ENCODE measurements at regions not wholly inside any gene's neighbourhood (a gene's known extent, or its start where the extent isn't known, plus 50 kb on each side); places are given as distances from the start of the nearest gene placed in this dataset.
"Not testable (repeated sequence)": the region's sequence is repeated elsewhere in the genome, so short reads cannot be mapped to it uniquely, and the experiment has no call there.

DNA sequence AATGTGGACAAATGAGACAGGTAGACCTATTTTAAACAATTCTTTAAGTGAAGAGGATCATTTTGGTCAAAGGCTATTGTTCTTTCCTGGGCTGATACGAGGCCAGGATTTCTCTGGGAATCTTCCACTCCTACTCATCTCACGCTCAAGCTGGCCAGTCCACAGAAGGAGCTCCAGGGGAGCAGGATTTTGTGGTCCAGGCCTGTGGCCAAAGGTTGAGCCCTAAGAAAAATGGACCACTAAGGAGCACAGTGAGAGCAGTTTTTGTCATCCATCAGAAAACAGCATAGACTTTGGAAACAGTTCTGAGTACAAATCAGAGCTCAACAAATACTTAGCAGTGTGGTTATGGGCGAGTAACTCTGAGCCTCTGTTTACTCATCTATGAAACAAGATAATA is 260.2 kb upstream of the RUNX1 start:
- no peak for DNase-seq (ENCODE audit: low spot score)

DNA sequence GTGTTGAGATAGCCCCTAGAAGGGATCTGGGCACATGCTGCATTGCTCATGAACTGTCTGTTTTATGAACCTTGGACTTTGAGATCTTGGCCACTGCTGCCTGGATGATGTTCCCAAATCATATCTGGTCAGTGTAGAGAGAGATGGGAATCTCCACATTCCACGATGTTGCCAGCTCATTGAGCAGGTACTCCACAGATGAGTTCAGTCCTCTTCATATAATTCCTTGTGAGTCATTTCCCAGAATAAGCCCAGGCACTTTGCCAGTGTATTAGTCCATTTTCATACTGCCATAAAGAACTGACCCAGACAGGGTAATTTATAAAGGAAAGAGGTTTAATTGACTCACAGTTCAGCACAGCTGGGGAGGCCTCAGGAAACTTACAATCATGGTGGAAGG is 254.0 kb upstream of the RUNX1 start:
- no peak for DNase-seq (ENCODE audit: low spot score)

DNA sequence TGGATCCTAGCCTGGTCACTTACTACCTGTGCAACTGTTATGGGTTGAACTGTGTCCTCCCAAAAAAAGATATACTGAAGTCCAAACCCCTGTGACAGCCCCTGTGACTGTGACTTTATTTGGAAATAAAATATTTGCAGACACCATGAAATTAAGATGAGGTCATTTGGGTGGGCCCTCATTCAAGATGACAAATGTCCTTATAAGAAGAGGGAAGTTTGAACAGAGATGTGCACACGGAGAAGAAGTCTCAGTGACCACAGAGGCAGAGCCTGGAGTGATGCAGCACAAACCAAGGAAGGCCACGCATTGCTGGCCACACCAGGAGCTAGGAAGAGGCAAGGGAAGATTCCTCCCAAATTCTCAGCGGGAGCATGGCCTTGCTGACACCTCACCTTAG is 249.7 kb upstream of the RUNX1 start:
- DNase-seq (ENCODE audit: low spot score), result no peak

DNA sequence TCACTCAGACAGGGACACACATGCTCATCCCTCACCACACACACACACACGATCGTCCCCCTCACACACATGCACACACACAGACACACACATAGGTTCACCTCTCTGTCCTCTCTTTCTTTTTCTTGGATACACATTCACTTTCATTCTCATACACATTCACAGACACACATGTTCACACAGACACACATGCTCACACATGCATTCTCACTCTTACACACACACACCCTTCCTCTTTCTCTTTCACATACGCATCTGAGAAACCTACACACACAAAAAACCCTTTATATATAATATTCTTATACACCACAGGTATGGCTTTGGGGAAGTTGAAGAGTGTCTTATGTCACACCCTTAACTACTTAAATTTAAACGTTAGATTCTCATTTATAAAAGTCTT is 248.6 kb upstream of the RUNX1 start:
- DNase-seq (ENCODE audit: low spot score), result no peak

DNA sequence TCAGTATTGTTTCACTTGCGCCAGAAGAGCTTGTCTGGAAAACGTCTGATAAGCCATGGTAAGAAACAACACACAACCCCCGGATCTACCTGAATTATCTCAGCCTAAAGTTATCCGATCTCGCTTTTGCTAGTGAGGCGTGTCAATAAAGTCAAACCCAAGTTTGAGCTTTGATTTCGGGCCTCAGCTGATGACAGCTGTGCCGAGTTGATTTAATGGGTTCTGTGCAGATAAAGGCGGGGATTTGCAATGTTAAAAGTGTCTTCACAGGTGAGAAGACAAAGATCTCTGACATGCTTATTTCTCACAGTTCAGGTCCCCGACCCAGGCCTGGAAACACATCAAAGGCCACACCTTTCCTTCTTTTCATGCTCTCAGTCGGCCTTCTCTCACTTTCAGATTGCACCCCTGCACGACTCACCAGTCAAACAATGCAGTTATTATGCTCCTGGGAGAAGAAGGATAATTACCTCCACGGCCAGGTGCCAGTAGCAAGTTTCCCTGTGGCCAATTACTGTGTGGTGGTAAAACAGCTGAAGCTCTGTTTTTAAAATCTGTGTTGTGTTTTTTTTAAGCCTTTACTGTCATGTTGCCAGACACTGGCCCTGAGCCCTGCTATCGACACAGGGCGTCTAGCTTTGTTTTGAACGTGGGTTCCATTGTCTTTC is 245.3 kb upstream of the RUNX1 start:
- no peak for DNase-seq (ENCODE audit: low spot score)

DNA sequence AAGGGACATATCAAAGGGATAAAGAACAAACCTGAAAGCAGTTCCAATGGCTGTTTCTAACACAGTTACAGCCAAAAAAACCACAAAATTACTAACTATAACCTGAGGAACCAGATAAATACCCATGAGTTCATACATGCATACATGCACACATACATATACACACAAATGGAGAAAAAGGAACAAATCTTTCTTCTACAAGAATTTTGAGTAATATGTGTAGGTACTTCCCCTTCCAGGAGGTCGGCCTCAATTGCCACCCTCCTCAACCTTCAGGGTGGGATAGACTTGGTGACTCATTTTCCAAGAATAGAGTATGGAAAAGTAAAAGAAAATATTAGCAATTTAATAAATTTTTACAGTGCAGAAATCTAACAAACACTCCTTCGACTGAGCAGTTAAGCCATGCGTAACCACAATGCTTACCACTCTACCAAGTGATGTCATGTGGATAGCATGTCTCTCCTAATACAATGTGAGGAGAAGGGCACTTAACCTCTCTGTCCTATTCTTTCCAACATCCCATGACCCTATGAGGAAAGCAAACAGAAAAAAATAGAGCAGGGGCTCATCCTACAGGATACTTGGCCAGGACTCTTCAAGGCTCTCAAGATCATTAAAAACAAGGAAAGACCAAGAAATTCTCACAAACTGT is 243.0 kb upstream of the RUNX1 start:
- DNase-seq (ENCODE audit: low spot score), result no peak

DNA sequence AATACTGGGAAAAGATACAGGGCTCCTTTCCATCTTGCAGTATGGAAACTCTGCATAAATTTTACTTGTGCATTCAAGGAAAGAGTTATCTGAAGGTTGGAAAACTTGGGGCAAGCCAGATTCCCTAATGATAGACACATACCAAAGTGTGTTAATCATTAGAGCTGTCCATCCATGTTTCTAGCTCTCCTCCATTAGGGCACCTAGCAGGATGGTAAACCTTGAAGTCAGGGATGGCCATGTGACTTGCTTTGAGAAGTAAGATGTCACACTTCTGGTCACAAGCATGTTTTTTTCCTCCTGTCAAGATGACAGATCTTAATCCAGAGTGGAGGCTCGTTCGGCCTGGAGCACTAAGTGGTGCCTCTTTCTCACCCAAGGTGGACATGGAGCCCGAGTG is 241.9 kb upstream of the RUNX1 start:
- no peak for DNase-seq (ENCODE audit: low spot score)

DNA sequence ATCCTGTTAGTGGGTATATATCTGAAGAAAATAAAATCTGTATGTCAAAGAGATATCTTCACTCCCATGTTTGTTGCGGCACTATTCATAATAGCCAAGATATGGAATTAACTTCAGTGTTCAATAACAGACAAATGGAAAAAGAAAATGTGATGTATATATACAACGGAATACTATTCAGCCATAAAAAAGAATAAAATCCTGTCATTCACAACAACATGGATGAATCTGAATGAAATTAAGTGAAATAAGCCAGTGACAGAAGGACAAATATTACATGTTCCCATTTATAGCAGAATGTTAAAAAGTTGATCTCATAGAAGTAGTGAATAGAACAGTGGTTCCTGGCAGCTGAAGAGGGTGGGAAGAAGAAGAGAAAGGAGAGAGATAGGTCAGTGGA is 239.1 kb upstream of the RUNX1 start:
- no peak for DNase-seq (ENCODE audit: low spot score)

DNA sequence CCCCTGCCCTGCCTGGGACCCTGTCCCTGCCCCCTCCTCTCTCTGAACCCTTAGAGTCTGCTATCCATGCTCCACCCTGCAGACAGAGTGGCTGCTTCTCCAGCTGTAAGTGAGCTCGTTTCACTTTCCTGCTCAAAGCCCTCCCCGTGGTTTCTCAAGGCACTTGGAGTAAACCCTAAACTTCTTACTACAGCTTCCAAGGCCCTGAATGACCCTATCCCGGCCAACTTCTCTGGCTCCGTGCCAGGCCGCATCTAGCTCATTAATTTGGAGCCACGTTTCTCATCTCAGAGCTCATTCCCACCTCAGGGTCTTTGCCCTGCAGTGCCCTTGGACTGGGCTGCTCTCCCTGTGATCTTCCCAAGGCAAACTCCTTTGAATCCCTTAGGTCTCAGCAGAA is 235.1 kb upstream of the RUNX1 start:
- DNase-seq (ENCODE audit: low spot score), result no peak

DNA sequence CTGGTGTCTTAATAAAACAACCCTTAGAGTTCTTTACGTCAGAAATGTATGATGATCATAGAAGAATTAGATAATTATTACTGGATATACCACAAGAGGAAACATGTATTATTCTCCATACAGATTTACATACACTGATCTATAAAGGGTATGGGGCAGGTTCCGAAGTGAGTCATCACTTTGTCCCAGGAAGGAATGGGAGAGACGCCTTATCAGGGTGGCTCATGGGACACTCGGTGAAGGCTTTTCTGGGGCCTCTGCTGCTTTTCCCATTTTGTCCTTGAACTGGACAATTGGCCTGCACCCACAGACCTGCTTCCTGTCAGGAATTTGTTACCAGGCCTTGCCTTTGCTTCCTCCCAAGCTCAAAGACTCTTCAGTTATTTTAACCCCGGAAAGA is 233.8 kb upstream of the RUNX1 start:
- DNase-seq (ENCODE audit: low spot score), result no peak

DNA sequence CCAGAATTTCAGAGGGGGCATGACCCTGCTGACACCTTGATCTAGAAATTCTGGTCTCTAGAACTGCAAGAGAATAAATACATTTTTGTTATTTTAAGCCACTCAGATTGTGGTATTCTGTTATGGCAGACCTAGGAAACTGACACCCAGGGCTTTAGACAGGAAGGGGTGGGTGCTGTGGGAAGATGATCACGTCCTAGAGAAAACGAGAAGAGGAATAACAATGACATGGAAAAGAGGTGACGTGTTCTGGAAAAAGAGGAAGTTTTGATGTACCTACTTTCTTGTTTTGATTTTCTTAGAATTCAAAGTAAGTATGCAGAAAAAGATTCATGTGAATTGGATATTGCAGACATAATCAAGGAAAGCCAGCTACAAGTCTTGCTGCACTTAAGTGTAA is 232.9 kb upstream of the RUNX1 start:
- no peak for DNase-seq (ENCODE audit: low spot score)

DNA sequence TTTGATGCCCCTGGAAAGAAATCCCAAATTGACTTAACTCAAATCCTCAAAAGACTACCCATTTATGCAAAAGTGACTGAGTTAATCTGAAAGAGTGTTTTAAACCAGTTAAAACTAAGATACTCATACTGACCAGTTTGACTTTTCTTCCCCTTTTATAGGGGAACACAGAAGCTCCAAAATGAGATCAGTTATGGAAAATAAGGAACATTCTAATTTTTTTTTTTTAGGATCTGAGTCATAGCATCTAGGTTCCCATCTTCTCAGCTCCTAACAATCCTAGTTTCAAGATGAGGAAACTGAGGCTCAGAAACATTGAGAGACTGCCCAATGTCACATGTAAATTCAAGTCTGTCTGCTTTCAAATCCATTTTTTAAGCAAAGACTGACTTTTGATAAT is 231.1 kb upstream of the RUNX1 start:
- no peak for DNase-seq (ENCODE audit: low spot score)

DNA sequence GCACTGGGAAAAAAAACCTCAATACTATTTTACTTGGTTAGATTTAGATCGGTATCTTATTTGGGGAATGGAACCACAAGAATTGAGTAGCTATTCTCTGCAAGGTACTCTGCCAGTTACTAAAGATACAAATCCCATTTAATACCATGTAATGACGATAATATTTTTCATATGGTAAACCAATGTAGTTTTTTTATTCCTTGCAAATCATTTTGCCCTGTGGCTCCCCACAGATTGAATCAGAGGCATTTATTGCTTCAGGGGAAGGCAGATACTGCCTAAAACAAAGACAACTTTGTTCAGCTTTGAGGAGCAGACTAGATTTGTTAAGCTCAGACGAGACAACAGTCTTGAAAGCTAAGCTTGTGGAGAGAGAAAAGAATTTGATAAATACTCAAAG is 226.7 kb upstream of the RUNX1 start:
- DNase-seq (ENCODE audit: low spot score), result no peak

DNA sequence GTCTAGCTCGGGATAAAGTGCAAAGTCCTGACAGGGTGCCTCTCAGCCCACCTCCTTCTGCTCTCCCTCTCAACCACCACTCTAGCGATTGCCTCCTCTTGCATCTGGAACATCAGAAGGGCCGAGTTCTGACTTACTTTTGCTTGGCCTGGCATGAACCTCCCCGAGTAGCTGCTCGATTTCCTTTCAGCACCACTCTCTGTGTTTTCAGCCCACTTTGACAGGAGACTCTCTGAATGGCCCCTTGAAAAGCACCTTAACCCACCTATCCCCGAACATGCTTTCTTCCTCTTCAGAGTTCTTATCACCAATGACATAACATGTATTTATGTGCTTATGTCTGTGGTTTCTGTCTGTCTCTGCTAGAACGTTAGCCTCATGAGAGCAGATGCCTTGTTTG is 225.8 kb upstream of the RUNX1 start:
- no peak for DNase-seq (ENCODE audit: low spot score)

DNA sequence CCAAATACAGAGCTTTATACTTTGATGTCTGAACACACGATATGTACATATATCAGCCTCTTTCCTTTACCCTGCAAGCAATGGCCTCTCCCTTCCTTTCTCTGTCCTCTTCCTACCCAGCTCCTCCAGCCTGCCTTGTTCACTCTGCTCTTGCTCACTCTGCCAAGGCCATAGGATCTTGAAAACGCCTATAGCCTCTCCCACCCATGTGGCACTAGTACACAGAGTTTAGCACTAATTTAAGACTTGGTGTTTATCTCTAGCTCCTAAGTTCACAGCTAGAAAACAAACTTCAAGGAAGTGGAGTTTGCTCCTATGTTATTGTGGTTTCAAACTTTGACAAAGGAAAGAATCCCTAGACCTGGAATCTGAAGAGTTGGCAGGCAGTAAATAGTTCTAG is 225.0 kb upstream of the RUNX1 start:
- no peak for DNase-seq (ENCODE audit: low spot score)

DNA sequence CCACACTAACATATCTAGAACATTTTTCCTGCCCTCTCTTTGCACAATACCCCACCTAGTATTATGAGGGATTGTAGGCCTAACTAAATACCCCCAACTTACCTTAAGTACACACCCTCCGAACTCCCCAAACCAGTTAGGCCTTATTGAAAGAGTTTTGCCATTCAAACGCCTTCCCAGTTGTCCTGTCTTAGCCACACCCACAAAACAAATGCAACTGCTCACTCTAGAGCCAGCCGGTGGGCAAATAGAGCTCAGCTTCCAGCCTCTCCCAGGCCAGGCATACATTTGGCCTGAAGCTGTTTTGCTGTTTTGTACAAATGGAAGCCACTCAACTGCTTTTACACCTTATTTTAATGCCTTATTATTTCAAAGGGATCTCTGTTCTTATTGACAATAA is 224.2 kb upstream of the RUNX1 start:
- no peak for DNase-seq (ENCODE audit: low spot score)

DNA sequence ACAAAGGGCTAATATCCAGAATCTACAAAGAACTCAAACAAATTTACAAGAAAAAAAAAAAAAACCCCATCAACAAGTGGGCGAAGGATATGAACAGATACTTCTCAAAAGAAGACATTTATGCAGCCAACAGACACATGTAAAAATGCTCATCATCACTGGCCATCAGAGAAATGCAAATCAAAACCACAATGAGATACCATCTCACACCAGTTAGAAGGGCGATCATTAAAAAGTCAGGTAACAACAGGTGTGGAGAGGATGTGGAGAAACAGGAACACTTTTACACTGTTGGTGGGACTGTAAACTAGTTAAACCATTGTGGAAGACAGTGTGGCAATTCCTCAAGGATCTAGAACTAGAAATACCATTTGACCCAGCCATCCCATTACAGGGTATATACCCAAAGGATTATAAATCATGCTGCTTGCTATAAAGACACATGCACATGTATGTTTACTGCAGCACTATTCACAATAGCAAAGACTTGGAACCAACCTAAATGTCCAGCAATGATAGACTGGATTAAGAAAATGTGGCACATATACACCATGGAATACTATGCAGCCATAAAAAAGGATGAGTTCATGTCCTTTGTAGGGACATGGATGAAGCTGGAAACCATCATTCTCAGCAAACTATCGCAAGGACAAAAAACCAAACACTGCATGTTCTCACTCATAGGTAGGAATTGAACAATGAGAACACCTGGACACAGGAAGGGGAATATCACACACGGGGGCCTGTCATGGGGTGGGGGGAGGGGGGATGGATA is 222.4 kb upstream of the RUNX1 start:
- DNase-seq (ENCODE audit: low spot score), result not testable (repeated sequence)

DNA sequence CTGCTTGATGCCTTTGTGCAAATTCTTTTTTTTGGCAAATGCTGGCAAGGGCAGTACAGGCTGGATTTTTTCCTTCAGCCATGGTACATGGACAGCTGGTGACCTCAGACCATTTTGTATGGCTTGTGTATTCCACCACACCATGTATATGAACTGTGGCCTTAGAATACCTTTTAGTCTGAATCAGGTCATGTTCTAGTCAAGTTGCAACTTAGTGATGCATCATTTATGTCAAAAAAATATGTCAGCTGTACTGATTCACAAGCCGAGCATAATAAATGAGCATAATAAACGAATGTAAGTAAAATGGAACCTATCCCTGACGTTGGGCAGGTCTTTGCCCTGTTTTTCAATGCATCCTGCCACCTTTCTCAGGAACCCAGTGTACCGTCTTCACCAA is 219.7 kb upstream of the RUNX1 start:
- no peak for DNase-seq (ENCODE audit: low spot score)

DNA sequence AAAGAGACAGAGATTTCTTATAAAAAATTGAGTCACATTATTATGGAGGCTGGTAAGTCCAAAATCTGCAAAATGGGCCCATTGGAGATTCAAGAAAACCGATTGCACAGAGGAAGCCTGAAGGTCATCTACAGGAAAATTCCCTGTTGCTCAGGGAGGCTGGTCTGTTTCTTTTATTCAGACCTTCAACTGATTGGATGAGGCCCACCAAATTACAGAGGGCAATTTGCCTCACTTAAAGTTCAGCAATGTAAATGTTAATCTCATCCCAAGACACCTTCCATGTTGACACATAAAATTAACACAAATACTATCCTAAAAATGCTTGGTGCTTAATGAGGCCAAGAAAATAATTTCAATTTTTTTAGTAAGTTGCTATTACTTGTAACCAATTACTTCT is 219.2 kb upstream of the RUNX1 start:
- no peak for DNase-seq (ENCODE audit: low spot score)

DNA sequence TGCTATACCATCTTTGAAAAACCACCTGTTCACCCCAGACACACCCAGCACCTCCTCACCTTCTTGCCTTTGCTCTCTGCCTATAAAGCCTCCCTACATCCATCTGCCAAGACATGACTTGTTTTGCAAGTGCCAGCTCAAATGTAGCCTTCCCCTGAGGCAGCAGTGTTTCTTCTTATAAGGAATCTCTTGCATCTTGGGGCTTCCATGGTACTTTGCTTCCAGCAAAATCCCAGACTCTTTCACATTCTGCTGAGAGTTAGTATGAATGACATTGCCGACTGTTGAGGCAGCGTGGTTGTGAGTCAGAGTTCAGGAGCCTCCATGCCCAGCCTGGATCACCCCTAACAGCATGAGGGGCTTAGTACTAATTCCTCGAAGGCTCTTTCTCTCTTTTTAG is 217.4 kb upstream of the RUNX1 start:
- DNase-seq (ENCODE audit: low spot score), result no peak

DNA sequence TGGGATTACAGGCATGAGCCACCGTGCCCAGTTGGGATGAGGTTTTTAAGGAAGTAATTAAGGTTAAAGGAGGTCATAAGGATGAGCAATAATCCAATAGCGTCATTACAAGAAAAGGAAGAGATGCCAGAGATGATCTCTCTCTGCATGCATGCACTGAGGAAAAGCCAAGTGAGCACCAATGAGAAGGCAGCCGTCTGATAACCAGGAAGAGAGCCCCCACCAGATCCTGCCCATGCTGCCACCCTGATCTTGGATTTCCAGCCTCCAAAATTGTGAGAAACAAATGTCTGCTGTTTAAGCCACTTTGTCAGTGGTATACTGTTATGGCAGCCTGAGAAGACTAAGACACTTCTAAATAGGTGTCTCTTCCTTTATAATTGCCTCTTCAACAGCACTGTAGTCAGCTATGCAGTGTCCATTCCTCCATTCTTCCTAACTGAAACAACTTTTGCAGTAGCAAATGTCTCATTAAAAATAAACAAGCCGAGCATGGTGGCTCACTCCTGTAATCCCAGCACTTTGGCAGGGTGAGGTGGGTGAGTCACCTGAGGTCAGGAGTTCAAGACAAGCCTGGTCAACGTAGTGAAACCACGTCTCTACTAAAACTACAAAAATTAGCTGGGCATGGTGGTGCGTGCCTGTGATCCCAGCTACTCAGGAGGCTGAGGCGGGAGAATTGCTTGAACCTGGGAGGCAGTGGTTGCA is 216.2 kb upstream of the RUNX1 start:
- DNase-seq (ENCODE audit: low spot score), result no peak

DNA sequence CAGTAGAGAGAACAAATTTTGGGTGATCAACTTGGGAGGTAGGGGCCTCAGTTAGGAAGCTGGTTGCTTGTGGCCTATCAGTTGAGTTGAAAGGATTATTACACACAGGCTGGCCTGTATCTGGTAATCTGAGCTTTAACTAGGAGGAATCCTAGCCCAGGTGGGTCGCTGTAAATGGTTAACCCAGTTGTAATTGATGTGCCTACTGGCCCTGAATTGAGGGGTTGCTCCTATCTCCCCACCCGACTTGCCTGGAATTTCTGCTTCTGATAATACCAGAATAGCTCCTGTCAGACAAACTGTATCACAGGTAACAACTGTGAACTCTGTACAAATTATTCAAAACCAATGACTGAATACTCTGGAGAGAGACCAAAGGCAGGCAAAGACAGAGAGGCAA is 210.4 kb upstream of the RUNX1 start:
- no peak for DNase-seq (ENCODE audit: low spot score)

DNA sequence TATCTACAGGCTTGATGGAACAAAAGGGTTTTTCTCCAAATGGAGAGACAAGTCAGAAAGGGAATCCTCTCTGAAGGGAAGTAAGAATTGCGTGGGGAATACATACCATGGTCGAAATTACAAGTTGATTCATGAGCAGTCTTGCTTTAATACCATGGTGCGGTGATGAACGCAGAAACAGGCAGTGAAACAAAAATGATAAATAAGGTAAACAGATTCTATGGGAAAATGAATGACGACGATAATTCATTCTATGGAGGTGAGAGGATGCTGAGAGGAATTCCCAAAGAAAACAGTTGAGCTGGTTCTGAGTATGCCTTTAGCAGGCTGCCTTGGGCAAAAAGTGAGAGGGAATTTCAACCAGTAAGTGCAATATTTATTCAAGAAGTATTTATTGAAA is 209.4 kb upstream of the RUNX1 start:
- no peak for DNase-seq (ENCODE audit: low spot score)

All from HuH-7 (cell line).